Calu3 (cell line): ENCODE measurements at regions not wholly inside any gene's neighbourhood (a gene's known extent, or its start where the extent isn't known, plus 50 kb on each side); places are given as distances from the start of the nearest gene placed in this dataset.
"Not testable (repeated sequence)": the region's sequence is repeated elsewhere in the genome, so short reads cannot be mapped to it uniquely, and the experiment has no call there.

Experiments
- BruUV-seq: library from RNA; stranded (reverse); fragments of 400-500 nt; replicated peaks from 2 replicates; lab custom pipeline; 2021; lab: Mats Ljungman, UMichigan
- CTCF ChIA-PET: fragments of 300-600 bp; sonication (Branson Sonifier 250); formaldehyde crosslinking; loops from one replicate; lab custom pipeline; 2022; ENCODE audit warnings: antibody characterized with exemption; lab: Charles Lee
- DNase-seq: peaks from one replicate; pipeline ENCODE4 v3.0.0; 2022
- H3K27ac Mint-ChIP-seq: one replicate; pipeline ENCODE4 v1.8.0; 2022; ENCODE audit warnings: mixed read lengths; ENCODE audit not compliant: unreplicated experiment
- H3K27me3 Mint-ChIP-seq: one replicate; pipeline ENCODE4 v1.8.0; 2022; ENCODE audit warnings: mixed read lengths; ENCODE audit not compliant: unreplicated experiment
- H3K36me3 Mint-ChIP-seq: one replicate; pipeline ENCODE4 v1.8.0; 2022; ENCODE audit warnings: mild to moderate bottlenecking, moderate library complexity, mixed read lengths; ENCODE audit not compliant: insufficient read depth, unreplicated experiment
- H3K4me1 Mint-ChIP-seq: one replicate; pipeline ENCODE4 v1.8.0; 2022; ENCODE audit warnings: mild to moderate bottlenecking, low read depth, mixed read lengths; ENCODE audit not compliant: unreplicated experiment
- H3K4me3 Mint-ChIP-seq: one replicate; pipeline ENCODE4 v1.8.0; 2022; ENCODE audit warnings: mild to moderate bottlenecking, low read depth, moderate library complexity, mixed read lengths; ENCODE audit not compliant: unreplicated experiment
- H3K9me3 Mint-ChIP-seq: one replicate; pipeline ENCODE4 v1.8.0; 2022; ENCODE audit warnings: low read depth, mixed read lengths; ENCODE audit not compliant: unreplicated experiment
- intact Hi-C: fragments of 100-400 bp; cut with micrococcal nuclease; formaldehyde crosslinking; loops from one replicate; pipeline ENCODE4 v1.10.0; 2022; ENCODE audit not compliant: unreplicated experiment
- TF ChIP-seq, protein P1 (sequence below): fragments of 200-600 bp; IDR thresholded peaks from one replicate; pipeline ENCODE4 v1.8.0; 2022; ENCODE audit warnings: antibody characterized with exemption; ENCODE audit not compliant: unreplicated experiment

DNA sequence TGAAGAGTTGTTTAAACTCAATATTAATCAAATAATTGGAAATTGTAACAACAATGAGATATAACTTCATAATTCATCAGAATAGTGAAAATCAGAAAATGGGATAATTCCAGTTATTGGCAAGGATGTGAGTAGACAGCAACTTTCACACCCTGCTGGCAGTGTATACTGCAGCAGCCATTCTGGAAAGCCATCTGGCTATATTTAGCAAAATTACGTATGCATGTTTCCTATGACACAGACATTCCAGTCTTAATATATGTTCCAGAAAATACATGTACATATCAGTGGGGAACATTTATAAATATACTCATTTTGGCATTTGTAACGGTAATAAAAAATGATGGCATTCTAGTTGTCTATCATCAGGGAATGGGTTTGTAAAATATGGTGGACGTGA lies 564.1 kb downstream of the GBE1 start:
- no peaks in the 10 kb centered on the region for H3K9me3 Mint-ChIP-seq
- no peaks in the 10 kb centered on the region for H3K36me3 Mint-ChIP-seq
- no peaks in the 10 kb centered on the region for H3K27me3 Mint-ChIP-seq
- H3K4me1 Mint-ChIP-seq: no peaks in the 10 kb centered on the region
- TF ChIP-seq, protein P1, sequence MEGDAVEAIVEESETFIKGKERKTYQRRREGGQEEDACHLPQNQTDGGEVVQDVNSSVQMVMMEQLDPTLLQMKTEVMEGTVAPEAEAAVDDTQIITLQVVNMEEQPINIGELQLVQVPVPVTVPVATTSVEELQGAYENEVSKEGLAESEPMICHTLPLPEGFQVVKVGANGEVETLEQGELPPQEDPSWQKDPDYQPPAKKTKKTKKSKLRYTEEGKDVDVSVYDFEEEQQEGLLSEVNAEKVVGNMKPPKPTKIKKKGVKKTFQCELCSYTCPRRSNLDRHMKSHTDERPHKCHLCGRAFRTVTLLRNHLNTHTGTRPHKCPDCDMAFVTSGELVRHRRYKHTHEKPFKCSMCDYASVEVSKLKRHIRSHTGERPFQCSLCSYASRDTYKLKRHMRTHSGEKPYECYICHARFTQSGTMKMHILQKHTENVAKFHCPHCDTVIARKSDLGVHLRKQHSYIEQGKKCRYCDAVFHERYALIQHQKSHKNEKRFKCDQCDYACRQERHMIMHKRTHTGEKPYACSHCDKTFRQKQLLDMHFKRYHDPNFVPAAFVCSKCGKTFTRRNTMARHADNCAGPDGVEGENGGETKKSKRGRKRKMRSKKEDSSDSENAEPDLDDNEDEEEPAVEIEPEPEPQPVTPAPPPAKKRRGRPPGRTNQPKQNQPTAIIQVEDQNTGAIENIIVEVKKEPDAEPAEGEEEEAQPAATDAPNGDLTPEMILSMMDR: no peak
- intact Hi-C loops: no loop called here
- CTCF ChIA-PET: no interaction called here
- H3K4me3 Mint-ChIP-seq: no peak overlapping the region
- no peak overlapping the region for H3K27ac Mint-ChIP-seq
- no peak for DNase-seq
- BruUV-seq: no TSS peak

DNA sequence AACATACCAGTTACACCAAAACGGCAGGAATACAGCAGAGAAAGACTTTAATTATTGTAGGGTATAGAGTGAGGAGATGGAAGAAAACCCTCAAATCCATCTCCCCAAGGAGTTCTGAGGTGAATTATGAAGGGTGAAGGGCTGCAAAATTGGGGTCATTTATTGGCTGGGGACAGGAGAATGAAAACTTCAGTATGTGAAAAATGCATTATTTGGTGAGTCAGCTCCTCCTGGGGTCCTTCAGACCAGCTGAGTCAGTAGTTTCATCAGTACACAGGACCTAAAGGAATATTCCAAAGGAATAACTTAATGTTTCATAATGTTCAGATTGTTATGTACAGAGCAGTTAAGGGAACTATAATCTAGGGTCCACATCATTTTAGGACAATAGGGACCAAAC lies 566.0 kb downstream of the GBE1 start:
- H3K9me3 Mint-ChIP-seq: no peaks in the 10 kb centered on the region
- no TSS peak for BruUV-seq
- CTCF ChIA-PET: interaction anchor here (0.5 kb wide), 1 partner anchor 583 kb away, joined by 3 read pairs; no protein-coding TSS in a partner anchor
- no peaks in the 10 kb centered on the region for H3K4me1 Mint-ChIP-seq
- TF ChIP-seq, protein P1: no peak
- no peak for DNase-seq
- no peak overlapping the region for H3K4me3 Mint-ChIP-seq
- no peaks in the 10 kb centered on the region for H3K36me3 Mint-ChIP-seq
- H3K27me3 Mint-ChIP-seq: no peaks in the 10 kb centered on the region
- no peak overlapping the region for H3K27ac Mint-ChIP-seq
- intact Hi-C loops: no loop called here

DNA sequence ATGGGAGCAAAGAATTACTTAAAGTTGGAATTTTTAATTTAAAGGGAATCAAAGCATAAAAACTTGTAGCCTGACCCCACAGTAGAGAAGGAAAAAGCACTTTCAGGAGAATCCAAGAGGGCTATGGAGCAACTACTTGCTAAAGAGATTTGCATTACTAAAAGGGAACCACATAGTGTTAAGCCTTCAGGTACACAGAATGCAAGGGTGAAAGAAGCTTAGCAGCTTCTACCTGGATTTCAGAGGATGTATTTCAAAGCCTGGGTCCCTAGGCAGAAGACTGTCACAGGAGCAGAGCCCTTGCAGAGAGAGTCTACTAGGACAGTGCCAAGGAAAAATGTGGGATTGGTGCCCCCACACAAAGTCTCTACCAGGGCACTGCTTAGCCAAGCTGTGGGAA lies 575.0 kb downstream of the GBE1 start:
- intact Hi-C loops: no loop called here
- no peaks in the 10 kb centered on the region for H3K4me1 Mint-ChIP-seq
- TF ChIP-seq, protein P1: no peak
- H3K27me3 Mint-ChIP-seq: no peaks in the 10 kb centered on the region
- peaks cover 6% of the 10 kb centered on the region for H3K9me3 Mint-ChIP-seq
- no peaks in the 10 kb centered on the region for H3K36me3 Mint-ChIP-seq
- CTCF ChIA-PET: no interaction called here
- no peak for DNase-seq
- BruUV-seq: no TSS peak
- no peak overlapping the region for H3K27ac Mint-ChIP-seq
- H3K4me3 Mint-ChIP-seq: no peak overlapping the region

DNA sequence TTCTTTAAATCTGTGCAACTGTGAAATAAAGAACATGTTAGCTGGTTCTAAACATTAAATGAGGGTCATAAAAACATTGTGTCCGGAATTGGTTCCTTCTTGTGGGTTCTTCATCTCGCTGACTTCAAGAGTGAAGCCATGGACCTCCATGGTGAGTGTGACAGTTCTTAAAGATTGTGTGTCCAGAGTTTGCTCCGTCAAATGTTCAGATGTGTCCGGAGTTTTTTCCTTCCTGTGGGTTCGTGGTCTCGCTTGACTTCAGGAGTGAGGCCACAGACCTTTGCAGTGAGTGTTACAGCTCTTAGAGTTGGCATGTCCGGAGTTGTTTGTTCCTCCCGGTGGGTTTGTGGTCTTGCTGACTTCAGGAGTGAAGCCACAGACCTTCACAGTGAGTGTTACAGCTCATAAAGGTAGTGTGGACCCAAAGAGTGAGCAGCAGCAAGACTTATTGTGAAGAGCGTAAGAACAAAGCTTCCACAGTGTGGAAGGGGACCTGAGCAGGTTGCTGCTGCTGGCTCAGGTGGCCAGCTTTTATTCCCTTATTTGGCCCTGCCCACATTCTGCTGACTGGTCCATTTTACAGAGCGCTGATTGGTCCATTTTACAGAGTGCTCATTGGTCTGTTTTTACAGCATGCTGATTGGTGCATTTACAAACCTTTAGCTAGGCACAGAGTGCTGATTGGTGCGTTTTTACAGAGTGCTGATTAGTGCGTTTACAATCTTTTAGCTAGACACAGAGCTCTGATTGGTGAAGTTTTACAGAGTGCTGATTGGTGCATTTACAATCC lies 579.2 kb downstream of the GBE1 start:
- DNase-seq, intact Hi-C loops, H3K27me3 Mint-ChIP-seq, BruUV-seq, H3K4me3 Mint-ChIP-seq, H3K9me3 Mint-ChIP-seq, H3K27ac Mint-ChIP-seq, H3K36me3 Mint-ChIP-seq, H3K4me1 Mint-ChIP-seq: not testable (repeated sequence)
- CTCF ChIA-PET: interaction anchor here (0.7 kb wide), 1 partner anchor 173 kb away, joined by 3 read pairs; no protein-coding TSS in a partner anchor

DNA sequence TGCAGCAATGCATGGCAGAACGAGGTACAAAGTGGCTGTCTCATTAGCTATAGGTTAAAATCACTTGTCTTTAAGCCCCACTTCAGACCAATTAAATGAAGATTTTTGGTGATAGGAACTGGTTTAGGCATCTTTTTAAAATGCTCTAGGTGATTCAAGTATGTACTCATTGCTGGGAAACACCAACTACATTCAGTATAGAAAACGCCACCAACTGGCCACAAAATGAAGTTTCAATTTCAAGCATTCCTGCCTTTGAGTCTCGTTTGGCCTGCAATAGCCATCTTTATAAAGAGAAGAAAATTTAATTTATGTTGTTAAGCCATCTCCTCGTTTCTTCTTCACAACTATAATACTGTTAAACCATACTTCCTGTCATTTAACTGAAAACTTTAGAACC lies 587.9 kb downstream of the GBE1 start:
- H3K27me3 Mint-ChIP-seq: no peaks in the 10 kb centered on the region
- BruUV-seq: no TSS peak
- H3K36me3 Mint-ChIP-seq: no peaks in the 10 kb centered on the region
- DNase-seq: no peak
- H3K27ac Mint-ChIP-seq: no peak overlapping the region
- peaks cover 4% of the 10 kb centered on the region for H3K9me3 Mint-ChIP-seq
- intact Hi-C loops: no loop called here
- CTCF ChIA-PET: interaction anchor here (0.6 kb wide), 1 partner anchor 336 kb away, joined by 3 read pairs; no protein-coding TSS in a partner anchor
- TF ChIP-seq, protein P1: no peak
- no peaks in the 10 kb centered on the region for H3K4me1 Mint-ChIP-seq
- H3K4me3 Mint-ChIP-seq: no peak overlapping the region
